WTC11 (cell line): ENCODE measurements at regions not wholly inside any gene's neighbourhood (a gene's known extent, or its start where the extent isn't known, plus 50 kb on each side); places are given as distances from the start of the nearest gene placed in this dataset.

Source experiments
- ATF2 ChIP-seq: sonication (generic); formaldehyde crosslinking; IDR thresholded peaks from 2 replicates; pipeline ENCODE4 v1.8.1; 2022; ENCODE audit warnings: low read depth, missing genetic modification reagents, borderline replicate concordance
- CREB1 ChIP-seq: sonication (generic); formaldehyde crosslinking; IDR thresholded peaks from 2 replicates; pipeline ENCODE4 v1.8.0; 2023; ENCODE audit warnings: mild to moderate bottlenecking, missing genetic modification reagents
- CTCF ChIP-seq: fragments of 200-600 bp; IDR thresholded peaks from 2 replicates; pipeline ENCODE4 v1.8.0; 2022; ENCODE audit warnings: antibody characterized with exemption
- ELF4 ChIP-seq: sonication (generic); formaldehyde crosslinking; IDR thresholded peaks from 2 replicates; pipeline ENCODE4 v1.8.1; 2022; ENCODE audit warnings: low read depth, mild to moderate bottlenecking, moderate library complexity, missing genetic modification reagents
- ESRRA ChIP-seq: sonication (generic); formaldehyde crosslinking; IDR thresholded peaks from 2 replicates; pipeline ENCODE4 v1.8.1; 2022; ENCODE audit warnings: mild to moderate bottlenecking, missing genetic modification reagents, borderline replicate concordance
- FOXK1 ChIP-seq: sonication (generic); formaldehyde crosslinking; IDR thresholded peaks from 2 replicates; pipeline ENCODE4 v1.8.0; 2022; ENCODE audit warnings: mild to moderate bottlenecking, moderate library complexity, missing genetic modification reagents
- FOXP1 ChIP-seq: sonication (generic); formaldehyde crosslinking; IDR thresholded peaks from 2 replicates; pipeline ENCODE4 v1.8.0; 2022; ENCODE audit warnings: missing genetic modification reagents, mild to moderate bottlenecking, moderate library complexity, borderline replicate concordance
- IRF2 ChIP-seq: sonication (generic); formaldehyde crosslinking; IDR thresholded peaks from 2 replicates; pipeline ENCODE4 v1.8.0; 2022; ENCODE audit warnings: low read depth, missing genetic modification reagents, borderline replicate concordance
- JUN ChIP-seq: sonication (generic); formaldehyde crosslinking; IDR thresholded peaks from 2 replicates; pipeline ENCODE4 v1.8.0; 2023; ENCODE audit warnings: mild to moderate bottlenecking, missing genetic modification reagents
- NR2C2 ChIP-seq: sonication (generic); formaldehyde crosslinking; IDR thresholded peaks from 2 replicates; pipeline ENCODE4 v1.8.0; 2022; ENCODE audit warnings: mild to moderate bottlenecking, missing genetic modification reagents
- NR3C1 ChIP-seq: sonication (generic); formaldehyde crosslinking; conservative IDR thresholded peaks from 2 replicates; pipeline ENCODE4 v1.8.1; 2023; ENCODE audit warnings: low read depth, mild to moderate bottlenecking, missing genetic modification reagents
- TCF7 ChIP-seq: sonication (generic); formaldehyde crosslinking; IDR thresholded peaks from 2 replicates; pipeline ENCODE4 v1.8.0; 2022; ENCODE audit warnings: mild to moderate bottlenecking, low read depth, missing genetic modification reagents, moderate library complexity
- TF ChIP-seq, protein P1 (sequence below): sonication (generic); formaldehyde crosslinking; IDR thresholded peaks from 2 replicates; pipeline ENCODE4 v1.8.1; 2023; ENCODE audit warnings: mild to moderate bottlenecking, missing genetic modification reagents, moderate library complexity
- TF ChIP-seq, protein P2 (sequence below): sonication (generic); formaldehyde crosslinking; conservative IDR thresholded peaks from 2 replicates; pipeline ENCODE4 v1.8.1; 2022; ENCODE audit warnings: mild to moderate bottlenecking, missing genetic modification reagents

- TF ChIP-seq TCF7 (no peak), CTCF (no peak), ESRRA (CRISPR knock-in tag) (no peak), ELF4 (CRISPR knock-in tag) (no peak), CREB1 (CRISPR knock-in tag) (no peak), ATF2 (CRISPR knock-in tag) (no peak), IRF2 (CRISPR knock-in tag) (no peak), FOXK1 (CRISPR knock-in tag) (no peak), FOXP1 (CRISPR knock-in tag) (no peak), NR3C1 (CRISPR knock-in tag) (no peak), NR2C2 (CRISPR knock-in tag) (no peak), JUN (CRISPR knock-in tag) (no peak)
- TF ChIP-seq, protein P1, sequence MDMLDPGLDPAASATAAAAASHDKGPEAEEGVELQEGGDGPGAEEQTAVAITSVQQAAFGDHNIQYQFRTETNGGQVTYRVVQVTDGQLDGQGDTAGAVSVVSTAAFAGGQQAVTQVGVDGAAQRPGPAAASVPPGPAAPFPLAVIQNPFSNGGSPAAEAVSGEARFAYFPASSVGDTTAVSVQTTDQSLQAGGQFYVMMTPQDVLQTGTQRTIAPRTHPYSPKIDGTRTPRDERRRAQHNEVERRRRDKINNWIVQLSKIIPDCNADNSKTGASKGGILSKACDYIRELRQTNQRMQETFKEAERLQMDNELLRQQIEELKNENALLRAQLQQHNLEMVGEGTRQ (CRISPR knock-in tag): no peak
- TF ChIP-seq, protein P2, sequence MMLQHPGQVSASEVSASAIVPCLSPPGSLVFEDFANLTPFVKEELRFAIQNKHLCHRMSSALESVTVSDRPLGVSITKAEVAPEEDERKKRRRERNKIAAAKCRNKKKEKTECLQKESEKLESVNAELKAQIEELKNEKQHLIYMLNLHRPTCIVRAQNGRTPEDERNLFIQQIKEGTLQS (CRISPR knock-in tag): no peak
These were observed 632.3 kb downstream of the TBC1D22A start for GRCh38 chr22:47394504-47395440.
